ENCODE measurements at regions not wholly inside any gene's neighbourhood (a gene's known extent, or its start where the extent isn't known, plus 50 kb on each side); places are given as distances from the start of the nearest gene placed in this dataset.
"Not testable (repeated sequence)": the region's sequence is repeated elsewhere in the genome, so short reads cannot be mapped to it uniquely, and the experiment has no call there.

DNA sequence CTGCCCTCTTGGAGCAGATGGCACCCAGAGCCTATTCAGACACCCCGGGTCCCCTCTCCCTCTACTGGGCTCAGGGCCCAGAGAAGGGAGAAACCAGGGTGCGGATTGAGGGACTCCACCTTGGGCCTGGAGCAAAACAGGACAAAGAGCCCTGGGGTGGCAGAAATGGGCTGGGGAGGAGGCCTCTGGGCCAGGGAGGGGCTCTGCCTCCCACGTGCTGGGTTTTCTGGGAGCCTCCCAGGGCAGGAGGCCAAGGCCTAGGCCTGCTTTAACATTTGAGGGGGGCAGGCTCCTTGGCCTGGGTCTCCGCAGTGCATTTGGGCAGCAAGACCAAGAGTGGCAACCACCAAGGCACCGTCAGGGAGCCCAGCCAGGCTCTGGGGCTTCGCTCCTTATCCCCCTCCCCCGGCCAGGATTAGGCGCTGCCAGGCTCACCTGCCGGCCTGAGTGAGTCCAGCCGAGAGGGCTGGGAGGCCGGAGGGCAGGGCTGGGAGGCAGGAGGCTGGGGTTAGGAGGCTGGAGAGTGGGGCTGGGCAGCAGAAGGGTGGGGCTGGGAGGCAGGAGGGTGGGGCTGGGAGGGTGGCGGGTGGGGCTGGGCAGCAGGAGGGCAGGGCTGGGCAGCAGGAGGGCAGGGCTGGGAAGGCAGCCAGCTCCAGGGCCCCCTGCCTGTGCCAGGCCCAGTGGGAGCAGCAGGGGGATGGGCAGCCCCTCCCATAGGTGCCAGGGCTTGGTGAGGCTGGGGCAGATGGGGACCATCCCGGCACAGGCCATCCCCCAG, 101.8 kb upstream of the EIF5 start:
- no peak for DNase-seq

DNA sequence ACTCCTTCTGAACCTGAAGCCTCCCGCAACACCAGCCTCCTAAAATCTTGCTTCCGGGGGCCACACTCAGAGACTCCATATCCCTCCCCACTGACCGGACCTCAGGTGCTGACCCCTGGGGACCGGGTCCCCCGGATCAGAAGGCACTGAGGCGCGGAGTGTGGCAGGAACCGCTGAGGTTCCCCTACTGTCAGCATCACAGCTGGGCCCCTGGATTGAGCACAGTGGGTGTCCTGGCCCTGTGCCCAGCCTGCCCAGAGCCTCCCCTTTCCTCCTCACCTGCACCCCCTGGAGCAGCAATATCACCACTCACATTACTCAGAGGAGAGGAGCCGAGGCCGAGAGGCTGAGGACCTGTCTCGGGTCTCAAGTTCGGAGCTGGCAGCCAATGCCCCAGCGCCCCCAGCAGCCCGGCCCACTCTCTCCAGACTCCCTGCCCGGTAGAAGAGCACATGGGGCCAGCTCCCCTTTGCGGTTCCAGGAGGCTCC, 101.2 kb upstream of the EIF5 start:
- no peak for DNase-seq

DNA sequence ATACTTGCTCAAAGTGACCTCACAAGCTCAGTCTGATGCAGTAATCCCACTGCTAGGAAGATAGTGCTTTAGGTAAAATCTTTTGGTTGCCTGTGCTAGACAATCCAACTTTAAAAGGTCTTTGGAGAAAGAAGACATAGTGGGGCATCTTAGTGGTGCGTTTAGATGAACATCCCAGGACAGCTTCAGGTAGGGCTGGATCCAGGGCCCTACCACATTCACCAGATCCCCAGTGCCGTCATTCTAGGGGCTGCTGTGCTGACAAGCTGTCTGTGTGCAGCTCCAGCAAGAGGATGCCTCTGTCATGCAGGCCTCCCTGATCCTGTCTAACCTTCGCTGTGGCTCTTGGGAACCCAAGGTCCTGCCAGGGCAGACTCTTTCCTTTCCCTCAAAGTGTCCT, 100.7 kb upstream of the EIF5 start:
- no peak for DNase-seq

DNA sequence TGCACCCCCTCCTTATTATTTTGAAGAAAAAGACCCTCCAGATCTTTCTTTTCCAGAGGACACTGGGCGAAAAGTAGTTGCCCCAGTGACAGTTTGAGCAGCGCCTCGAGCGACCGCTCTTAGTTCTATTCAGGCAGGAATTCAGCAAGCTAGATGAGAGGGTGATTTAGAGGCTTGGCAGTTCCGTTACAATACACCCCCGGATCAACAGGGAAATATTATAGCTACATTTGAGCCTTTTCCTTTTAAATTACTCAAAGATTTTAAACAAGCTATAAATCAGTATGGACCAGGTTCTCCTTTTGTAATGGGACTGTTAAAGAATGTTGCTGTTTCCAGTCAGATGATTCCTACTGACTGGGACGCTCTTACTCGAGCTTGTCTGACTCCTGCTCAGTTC, 99.2 kb upstream of the EIF5 start:
- DNase-seq, result not testable (repeated sequence)

DNA sequence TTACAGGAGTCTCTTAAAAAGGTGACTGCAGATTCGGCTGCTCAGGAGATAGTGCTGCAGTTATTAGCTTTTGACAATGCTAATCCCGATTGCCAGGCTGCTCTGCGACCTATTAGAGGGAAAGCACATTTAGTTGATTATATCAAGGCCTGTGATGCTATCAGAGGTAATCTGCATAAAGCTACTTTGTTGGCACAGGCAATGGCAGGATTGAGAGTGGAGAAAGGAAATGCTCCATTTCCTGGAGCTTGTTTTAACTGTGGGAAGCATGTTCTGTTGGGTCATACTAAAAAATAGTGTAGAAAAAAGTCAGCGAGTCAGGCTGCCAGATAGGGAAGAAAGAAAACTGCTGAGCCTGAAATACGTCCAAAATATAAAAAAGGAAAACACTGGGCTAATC, 98.5 kb upstream of the EIF5 start:
- DNase-seq, result not testable (repeated sequence)

DNA sequence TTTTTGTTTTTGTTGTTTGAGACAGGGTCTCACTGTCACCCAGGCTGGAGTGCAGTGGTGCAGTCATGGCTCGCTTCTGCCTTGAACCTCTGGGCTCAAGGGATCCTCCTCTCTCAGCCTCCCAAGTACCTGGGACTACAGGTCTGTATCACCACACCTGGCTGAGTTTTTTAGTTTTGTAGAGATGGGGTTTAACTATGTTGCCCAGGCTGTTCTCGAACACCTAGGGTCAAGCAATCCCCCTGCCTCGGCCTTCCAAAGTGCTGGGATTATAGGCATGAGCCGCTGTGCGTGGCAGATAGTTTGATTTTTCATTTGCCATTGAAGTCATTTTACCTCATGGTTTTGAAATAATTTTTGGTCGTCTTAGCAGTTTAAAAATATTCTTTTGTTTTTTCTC, 94.3 kb upstream of the EIF5 start:
- DNase-seq, result no peak

DNA sequence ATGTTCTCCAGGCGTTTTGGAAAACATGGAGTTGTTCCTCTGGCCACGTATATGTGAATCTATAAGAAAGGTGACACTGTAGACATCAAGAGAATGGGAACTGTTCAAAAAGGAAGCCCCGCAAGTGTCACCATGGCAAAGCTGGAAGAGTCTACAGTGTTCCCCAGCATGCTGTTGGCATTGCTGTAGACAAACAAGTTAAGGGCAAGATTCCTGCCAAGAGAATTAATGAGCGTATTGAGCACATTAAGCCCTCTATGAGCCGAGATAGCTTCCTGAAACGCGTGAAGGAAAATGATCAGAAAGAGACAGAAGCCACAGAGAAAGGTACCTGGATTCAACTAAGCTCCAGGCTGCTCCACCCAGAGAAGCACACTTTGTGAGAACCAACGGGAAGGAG, 92.5 kb upstream of the EIF5 start:
- no peak for DNase-seq

DNA sequence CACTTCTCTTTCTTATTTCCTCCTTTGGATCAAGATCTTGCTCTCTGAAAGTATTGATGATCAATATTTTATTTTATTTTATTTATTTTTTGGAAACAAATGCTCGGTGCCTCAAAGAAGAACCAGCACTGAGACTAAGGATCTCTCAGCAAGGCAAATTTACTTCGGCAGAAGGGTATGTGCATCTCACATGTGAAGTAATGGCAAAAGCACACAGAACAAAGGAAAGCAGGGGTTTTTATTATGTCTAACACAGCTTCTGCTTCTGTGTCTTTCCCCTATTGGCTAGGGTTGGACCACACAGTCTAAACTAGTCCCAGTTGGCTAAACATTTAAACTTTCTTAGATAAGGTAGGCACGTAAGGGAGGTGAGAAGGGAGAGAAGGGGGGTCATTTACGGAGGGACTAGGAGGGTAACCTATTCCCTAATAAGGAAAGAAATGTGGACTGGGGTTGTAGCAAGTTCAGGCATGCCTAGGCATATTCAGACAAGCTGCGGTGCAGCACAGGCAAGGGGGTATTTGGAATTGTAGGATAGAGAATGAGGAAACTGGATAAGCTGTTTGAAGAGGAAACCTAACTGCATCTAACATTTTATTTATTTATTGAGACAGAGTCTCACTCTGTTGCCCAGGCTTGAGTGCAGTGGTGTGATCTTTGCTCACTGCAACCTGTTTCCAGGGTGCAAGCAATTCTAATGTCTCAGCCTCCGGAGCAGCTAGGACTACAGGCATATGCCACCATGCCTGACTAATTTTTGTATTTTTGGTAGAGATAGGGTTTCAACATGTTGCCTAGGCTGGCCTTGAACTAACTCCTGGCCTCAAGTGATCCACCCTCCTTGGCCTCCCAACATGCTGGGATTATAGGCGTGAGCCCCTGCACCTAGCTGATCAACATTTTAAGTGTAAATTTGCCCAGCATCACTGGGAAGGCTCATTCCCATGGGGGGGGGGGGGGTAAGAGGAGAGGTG, 90.0 kb upstream of the EIF5 start:
- no peak for DNase-seq

DNA sequence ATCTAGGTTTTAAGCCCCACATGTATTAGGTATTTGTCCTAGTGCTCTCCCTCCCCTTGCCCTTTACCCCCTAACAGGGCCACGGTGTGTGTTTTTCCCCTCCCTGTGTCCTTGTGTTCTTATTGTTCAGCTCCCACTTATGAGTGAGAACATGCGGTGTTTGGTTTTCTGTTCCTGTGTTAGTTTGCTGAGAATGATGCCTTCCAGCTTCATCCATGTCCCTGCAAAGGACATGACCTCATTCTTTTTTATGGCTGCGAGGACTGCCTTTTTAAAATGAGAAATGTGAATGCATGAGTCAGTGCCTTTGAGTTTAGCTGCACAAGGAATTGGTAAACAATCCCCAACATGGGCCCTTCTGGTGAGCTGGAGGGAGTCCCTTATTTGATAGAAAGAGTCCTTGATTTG, 88.4 kb upstream of the EIF5 start:
- DNase-seq, result not testable (repeated sequence)

DNA sequence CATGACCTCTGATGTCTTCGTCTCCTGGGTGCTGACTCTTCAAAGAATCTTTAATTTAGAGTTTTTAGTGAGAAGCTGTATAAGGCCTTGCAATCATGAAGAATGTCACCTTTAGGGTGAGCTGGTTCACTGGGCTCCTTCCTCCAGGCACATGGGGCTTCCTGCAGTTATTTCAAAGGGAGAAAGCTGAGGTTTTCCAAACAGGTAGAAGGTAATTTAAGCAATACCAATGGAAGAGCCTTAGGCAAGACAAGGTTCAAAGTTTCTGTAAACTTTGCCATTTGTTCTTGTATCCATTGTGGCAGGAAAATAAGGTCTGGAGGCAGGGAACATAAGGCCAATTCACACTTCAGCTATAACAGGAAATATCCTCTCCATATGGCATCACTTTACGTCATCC, 88.0 kb upstream of the EIF5 start:
- no peak for DNase-seq

DNA sequence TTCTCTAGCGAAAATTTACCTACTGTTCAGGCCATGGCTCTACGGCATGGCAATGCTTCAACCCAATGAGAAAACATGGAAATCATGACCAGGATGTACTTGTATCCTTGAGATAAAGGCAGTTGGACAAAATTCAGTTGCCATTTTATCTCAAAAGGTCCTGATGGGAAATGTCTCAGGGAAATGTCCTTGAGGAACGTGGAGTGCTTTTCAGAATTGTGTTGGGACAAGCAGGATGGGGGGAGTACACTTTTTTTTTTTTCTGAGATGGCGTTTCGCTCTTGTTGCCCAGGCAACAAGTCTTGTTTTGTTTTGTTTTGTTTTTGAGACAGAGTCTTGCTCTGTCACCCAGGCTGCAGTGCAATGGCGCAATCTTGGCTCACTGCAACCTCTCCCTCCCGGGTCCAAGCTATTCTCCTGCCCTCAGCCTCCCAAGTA, 86.8 kb upstream of the EIF5 start:
- DNase-seq, result no peak

DNA sequence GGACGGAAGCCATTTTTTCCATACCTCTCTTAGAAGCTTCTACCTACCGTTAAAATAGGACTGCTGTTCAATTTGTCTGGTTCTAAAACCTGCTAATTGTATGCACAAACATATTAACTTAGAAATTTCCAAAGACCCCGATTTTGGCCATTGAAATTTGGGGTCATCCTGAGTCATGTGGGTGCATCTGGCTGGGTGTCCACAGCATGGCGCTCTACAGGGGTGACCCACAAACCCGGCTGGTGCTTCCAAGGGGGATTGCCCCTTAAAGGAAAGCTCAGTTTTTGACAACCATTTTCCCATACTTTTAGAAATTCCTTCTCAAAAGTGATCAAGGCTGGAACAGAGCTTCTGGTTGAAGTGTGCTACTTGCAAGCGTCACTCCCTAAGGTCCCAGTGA, 83.9 kb upstream of the EIF5 start:
- no peak for DNase-seq

DNA sequence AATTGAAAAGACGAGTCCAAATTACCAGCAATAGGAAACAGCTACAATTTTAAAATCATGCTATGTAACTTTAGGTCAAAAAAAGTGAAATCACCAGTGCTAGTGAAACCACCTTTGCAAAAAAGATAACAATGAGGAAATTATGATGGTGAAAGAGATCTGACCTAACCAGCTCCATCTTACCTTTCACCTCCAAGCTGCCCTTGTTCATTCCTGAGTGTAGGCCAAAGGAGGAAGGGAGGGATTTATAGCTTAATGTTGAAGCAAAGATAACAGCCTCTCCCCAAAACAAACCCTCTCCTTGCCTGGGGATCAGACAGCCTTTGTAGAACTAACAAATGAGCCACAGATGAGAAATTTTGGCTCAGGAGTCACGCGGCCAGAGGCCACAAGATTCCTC, 83.2 kb upstream of the EIF5 start:
- DNase-seq, result no peak

DNA sequence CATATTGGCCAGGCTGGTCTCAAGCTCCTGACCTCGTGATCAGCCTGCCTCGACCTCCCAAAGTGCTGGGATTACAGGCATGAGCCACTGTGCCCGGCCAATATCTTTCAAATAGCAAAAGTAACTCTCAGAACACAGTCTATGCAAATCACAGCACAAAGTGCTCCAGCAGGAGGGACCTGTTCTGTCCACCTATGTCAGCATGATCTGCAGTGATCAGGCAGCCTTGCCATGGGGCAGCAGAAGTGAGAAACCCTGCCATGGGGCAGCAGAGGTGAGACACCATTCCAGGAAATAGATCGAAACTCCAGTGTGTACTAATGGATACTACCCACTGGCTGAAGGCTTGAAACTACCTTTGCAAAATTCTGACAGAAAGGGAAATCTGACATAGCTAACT, 78.5 kb upstream of the EIF5 start:
- no peak for DNase-seq

DNA sequence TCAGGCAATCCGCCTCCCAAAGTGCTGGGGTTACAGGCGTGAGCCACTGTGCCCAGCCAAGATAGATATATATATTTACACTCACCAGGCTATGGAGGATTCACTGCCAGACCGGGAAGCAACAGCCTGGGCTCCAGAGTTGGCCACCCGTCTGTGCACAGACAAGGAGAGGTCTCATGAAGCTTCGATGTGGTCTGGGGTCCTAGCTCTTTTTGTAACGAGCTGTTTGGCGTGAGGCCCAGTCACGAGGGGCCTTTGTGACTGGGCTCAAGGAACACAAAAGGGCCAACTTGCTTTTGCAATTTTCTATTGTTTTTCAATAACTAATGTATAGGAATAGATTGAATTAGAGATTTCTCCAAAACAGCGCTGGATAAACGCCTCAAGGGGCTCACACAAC, 77.6 kb upstream of the EIF5 start:
- no peak for DNase-seq

DNA sequence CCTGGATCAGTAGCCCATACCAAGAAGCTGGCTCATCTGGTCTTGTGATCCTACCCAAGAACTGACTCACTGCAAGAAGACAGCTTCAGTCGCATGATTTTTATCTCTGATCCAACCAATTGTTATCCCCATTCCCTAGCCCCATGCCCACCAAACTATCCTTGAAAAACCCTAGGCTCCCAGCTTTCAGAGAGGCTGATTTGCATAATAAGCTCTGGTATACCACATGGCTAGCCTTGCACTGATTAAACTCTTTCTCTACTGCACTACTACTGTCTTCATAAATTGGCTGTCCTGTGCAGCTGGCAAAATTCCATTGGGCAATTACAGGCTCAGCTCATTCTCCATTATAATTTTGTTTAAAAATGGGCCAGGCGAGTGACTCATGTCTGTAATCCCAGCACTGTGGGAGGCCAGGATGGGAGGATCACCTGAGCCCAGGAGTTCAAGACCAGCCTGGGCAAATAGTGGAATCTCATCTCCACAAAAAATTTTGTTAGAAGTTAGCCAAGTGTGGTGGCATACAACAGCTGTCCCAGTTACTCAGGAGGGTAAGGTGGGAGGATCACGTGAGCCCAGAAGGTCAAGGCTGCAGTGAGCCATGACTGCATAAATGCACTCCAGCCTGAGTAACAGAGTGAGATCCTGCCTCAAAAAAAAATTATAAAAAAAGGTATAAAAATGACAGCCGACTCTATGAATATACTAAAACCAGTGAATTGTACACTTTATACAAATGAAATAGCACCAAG, 76.7 kb upstream of the EIF5 start:
- no peak for DNase-seq

DNA sequence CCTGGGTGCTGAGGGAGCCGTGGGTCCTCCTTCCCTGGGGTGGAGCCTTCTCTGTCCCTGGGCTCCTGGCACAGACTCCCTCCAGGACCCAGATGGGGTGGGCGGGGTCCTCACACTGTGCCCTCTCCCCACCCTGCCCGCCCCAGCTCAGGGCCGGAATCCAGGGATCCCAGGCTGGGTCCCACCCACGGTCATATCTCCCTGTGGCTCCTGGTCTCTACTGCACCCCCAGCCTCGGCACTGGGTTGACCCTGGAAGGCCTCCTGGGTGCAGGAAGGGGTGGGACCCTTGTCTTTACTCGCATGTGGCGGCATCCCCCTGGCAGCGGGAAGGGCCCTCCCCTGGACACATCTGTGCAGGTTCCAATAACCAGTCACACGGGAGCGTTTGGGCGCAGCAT, 75.8 kb upstream of the EIF5 start:
- DNase-seq, result no peak

DNA sequence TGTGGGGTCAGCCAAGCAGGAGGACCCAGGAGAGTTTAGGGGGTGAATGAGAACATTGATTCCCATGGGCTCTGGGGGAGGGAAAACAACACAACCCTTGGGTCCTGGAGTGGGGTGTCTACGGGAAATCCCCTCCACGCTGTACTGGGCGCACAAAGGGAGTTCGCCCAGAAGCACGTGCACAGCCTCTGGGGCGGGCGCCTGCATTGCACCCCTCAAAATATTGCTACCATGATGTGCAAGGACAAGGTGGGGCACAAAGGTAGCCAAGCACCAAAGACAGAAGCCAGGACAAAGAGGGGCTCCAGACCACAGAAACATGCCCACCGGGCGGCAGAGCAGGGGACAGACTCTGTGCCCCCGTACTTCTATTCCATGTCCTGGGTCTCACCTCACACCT, 74.9 kb upstream of the EIF5 start:
- no peak for DNase-seq

DNA sequence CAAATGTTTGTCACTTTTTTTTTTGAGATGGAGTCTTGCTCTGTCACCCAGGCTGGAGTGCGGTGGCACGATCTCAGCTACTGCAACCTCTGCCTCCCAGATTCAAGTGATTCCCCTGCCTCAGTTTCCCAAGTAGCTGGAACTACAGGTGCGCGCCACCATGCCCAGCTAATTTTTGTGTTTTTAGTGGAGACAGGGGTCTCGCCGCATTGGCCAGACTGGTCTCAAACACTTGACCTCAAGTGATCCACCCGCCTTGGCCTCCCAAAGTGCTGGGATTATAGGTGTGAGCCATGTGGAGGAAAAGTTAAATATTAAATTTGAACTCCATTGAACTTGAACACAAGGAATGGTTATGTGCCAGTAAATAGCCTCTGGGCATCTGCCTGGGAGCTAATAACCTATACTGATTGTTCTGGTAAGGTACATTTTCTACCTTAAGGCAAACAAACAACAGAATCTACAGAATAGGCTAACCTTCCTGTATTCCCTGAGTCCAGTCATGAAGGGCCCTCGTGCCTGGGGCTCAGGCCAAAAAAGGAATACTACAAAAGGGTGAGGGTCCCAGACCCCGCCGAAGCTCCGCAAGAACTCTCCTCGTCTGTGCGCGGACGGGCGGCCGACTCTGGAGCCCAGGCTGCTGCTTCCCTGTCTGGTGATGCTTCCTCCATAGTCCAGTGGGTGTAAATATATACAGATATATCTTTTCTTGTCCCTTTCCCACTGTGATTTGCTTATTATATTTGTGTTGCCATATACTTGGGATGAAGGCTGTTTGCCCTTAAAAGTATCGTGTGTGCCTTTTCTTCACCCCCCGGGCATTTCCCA, 74.0 kb upstream of the EIF5 start:
- no peak for DNase-seq

DNA sequence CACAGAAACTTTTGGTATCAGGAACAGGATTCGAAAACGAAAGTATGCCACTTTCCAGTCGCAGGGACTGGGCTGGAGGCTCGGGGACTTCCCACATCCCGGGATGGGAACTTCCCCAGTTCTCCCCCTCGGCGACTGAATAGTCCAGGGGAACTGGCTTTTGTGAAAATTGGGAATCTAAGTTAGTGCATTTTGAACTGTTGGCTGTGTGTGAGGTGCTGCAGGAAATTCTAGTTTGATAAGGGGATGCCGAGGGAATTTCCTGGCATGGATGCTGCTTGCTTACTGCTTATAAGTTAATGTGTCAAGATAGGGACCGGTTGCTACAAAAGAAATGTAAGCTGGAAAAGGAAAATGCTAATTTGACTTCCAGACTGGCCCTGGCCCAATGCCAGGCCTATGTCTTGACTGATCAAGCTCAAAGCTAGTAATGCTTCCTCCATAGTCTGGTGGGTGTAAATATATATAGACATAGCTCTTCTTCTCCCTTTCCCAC, 73.4 kb upstream of the EIF5 start:
- DNase-seq, result no peak

DNA sequence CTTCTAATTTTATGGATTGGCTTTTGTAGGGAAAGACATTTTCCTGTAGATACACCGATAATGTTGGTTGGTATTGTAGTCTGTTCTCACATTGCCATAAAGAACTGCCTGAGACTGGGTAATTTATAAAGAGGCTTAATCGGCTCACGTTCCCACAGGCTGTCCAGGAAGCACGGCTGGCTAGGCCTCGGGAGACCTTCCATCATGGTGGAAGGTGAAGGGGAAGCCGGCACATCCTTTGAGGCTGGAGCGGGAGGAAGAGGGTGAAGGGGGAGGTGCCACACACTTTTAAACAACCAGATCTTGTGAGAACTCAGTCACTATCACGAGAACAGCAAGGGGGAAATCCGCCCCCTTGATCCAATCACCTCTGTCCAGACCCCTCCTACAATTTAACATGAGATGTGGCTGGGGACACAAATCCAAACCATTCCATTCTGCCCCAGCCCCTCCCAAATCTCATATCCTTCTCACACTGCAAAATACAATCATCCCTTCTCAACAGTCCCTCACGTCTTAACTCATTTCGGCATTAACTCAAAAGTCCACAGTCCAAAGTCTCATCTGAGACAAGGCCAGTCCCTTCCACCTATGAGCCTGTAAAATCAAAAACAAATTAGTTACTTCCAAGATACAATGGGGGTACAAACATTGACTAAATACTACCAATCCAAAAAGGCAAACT, 66.7 kb upstream of the EIF5 start:
- no peak for DNase-seq

DNA sequence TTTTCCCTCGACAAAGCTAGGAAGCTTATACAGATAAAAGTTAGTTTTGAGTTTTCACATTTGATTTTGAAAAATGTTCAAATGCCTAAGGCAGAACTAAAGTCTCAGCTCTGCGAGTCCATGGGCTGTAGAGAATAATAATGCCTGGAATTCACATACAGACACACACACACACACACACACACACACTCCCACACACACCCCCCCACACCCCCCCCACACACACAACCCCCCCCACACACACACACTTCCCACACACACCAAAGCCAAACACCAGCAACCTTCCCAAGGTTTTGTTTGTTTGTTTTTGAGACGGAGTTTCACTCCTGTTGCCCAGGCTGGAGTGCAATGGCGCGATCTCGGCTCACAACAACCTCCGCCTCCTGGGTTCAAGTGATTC, 62.8 kb upstream of the EIF5 start:
- no peak for DNase-seq

Measured in activated CD4-positive, alpha-beta T cell treated with anti-CD3 and anti-CD28 coated beads, Interleukin-10, Interleukin-2, amounts not matched to agents 100 ng/mL and 50 ng/mL, durations not matched to agents 16 hours and 8 hours (primary cell).